Stimulated activated CD8-positive, alpha-beta memory T cell treated with anti-CD3 and anti-CD28 coated beads, Interleukin-12 subunit alpha, Interleukin-12 subunit beta, amount 100 ng/mL, for 1 hour (primary cell): ENCODE measurements at regions not wholly inside any gene's neighbourhood (a gene's known extent, or its start where the extent isn't known, plus 50 kb on each side); places are given as distances from the start of the nearest gene placed in this dataset.
"Not testable (repeated sequence)": the region's sequence is repeated elsewhere in the genome, so short reads cannot be mapped to it uniquely, and the experiment has no call there.

Experiments
- DNase-seq: peaks from one replicate; pipeline ENCODE4 v3.0.0-alpha.2; 2020; ENCODE audit warnings: low read depth

- DNase-seq = not testable (repeated sequence)
Measured at GRCh38 chr2:111366641-111367029, 245.9 kb downstream of the BCL2L11 start.

- DNase-seq = not testable (repeated sequence)
Measured at GRCh38 chr2:111367080-111367479, 246.4 kb downstream of the BCL2L11 start.

- DNase-seq = not testable (repeated sequence)
Measured at GRCh38 chr2:111367871-111368270, 247.2 kb downstream of the BCL2L11 start.

DNA sequence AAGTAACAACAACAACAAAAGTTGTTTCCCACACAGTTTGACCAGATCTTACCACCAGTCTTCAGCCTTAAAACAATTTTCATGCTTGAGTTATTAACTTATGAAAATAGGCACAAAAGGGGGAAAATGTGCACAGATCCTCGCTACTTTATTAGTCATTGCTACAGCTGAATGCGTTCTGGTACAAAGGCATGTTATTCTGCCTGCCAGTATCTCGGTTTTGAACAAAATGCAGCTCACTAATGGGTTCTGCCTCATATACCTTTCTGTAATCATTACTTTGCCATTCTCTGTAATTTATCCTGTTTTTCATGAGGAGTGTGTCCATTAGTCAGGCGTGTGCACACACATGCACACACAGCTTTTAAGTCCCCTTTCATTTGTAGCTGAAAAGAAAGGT, 247.6 kb downstream of the BCL2L11 start:
- DNase-seq = not testable (repeated sequence)

DNA sequence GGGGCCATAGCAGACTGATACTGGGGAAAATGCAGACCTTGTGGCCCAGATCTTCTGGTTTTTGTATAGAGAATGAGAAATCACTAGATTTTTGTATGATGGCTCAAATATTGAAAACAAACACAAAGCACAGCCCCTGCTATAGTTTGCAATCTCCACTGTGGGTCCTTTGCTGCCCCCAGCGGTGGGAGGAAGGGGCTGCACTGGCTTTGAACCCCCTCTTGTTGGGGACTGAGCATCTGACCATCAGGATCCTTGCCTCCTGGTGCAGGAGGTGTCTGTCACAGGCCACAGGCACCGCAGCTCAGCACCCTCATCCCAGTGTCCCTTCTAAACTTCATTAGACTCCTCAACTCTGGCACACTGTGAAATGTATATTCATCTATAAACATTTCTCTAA, 252.3 kb downstream of the BCL2L11 start:
- DNase-seq = not testable (repeated sequence)

DNA sequence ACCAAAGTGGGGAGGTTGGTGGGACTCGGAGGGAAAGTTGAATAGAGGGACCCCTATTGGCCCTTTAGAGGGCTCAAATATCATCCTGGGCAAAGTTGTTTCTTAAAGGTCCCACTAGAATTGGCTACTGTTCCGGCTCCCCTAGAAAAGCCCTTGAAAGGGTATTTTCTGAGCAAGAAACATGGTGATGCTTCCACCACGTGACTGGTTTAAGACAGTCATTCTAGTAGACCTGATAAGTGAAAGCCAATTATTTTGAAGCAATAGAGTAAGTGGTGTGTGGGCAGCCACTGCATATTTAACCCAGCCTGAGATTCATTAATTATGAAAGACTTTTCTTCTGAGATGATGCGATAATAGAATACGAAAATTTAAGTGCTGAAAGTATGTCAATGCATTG, 253.3 kb downstream of the BCL2L11 start:
- DNase-seq = not testable (repeated sequence)

DNA sequence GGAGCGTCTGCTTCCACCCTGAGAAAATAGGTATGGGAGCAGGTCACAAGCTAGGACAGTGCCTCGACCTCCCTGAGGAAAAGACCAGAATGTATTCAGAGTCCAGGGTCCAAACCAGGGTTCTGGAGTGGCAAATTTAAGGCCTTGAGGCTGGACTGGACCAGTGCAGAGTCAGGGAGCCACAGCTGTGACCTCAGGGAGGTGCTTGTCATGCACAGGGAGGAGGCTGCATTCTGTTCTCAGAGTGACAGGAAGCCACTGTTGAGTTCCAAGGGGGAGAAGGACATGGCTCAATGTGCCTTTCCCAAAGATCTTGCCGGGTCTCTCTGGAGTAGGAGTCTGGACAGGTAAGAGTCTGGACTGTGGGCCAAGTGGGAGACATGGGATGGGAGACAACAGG, 254.0 kb downstream of the BCL2L11 start:
- not testable (repeated sequence) for DNase-seq

DNA sequence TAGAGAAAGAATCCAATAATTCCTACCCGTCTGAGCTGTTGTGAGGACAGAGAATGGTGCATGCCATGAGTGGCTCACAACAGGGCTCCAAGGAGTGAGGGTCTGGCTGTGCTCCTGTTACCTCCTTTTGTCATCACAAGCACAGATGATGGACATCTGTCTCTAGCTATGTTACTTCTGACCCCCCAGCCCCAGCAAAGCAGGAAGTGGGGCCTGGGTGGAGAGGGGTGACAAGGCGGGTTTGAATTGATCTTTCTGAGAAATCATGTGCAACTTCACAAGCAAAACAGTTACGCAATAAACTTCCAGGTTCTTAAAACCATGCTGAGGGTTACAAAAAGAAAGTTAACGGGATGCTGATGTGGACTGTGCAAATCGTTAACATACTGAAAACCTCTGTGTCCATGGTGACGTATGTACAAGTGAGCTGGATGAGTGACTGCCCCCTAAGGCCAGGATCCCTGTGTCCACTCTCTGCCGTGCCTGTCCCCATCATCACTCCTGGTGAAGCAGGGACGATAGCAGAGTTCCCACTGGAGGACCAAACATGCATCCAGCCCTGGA, 254.7 kb downstream of the BCL2L11 start:
- DNase-seq = not testable (repeated sequence)

DNA sequence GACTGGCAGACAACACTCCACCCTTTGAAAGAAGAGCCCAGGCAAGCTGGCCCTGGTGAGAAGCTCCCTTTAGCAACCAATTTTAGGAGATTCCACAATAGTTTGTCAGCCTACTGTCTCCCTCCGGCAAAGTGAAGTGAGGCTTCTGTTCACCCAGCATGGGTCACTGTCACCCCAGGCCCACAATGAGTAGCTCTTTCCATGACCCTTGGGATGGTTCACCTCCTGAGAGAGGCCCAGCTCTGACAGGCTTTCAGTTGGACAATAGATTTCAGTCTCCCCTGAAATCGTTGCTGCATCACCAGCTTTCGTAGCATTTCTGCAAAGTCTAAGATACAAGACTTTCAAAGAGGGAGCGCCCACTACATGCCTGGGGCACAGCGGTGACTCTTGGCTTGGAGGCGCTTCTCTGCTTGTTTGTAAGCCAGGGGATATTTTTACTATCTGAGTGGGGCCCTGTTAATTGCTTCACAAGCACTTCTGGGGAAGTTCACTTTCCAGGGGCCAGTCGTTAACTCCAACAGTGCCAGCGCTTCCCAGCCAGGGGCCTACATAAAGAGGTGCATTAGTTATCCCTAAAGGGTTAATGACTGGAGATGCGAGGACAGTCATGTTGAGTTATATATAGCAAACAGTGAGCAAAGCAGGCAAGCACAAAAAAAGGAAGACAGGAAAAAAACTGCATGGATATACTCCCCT, 255.7 kb downstream of the BCL2L11 start:
- DNase-seq = not testable (repeated sequence)

GRCh38 chr2:111376971-111377352, 256.2 kb downstream of the BCL2L11 start:
- DNase-seq = not testable (repeated sequence)

GRCh38 chr2:111377386-111377959, 256.8 kb downstream of the BCL2L11 start:
- DNase-seq = not testable (repeated sequence)

DNA sequence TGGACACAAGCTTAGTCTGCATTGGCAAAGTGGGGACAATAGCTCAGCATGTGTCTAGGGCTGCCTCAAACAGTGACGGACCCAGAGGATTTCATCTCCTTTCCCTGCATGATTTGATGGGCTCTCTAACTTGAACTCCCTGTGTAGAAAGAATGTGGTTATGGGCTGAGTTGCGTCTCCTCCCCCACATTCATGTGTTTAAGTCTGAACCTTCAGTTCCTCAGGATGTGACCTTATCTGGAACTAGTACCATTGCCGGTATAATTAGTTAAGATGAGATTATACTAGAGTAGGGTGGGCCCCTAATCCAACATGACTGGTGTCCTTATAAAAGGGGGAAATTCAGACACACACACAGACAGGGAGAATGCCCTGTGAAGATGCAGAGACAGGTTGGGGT, 257.6 kb downstream of the BCL2L11 start:
- DNase-seq = not testable (repeated sequence)

GRCh38 chr2:111380733-111381439, 260.2 kb downstream of the BCL2L11 start:
- DNase-seq = not testable (repeated sequence)

- not testable (repeated sequence) for DNase-seq
Measured at GRCh38 chr2:111381530-111382306, 261.0 kb downstream of the BCL2L11 start.

DNA sequence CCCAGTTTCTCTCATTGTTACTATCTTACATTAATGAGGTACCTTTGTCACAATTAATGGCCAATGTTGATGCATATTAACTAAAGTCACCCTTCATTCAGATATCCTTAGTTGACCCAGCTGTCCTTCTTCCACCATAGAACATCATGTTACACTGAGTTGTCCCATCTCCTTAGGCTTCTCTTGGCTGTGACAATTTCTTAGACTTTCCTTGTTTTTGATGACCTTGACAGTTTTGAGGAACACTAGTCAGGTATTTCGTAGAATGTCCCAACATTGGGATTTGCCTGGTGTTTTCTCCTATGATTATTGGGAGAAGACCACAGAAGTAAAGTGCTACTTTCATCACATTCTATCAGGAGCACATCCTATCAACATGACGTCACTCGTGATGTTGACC, 261.8 kb downstream of the BCL2L11 start:
- not testable (repeated sequence) for DNase-seq

DNA sequence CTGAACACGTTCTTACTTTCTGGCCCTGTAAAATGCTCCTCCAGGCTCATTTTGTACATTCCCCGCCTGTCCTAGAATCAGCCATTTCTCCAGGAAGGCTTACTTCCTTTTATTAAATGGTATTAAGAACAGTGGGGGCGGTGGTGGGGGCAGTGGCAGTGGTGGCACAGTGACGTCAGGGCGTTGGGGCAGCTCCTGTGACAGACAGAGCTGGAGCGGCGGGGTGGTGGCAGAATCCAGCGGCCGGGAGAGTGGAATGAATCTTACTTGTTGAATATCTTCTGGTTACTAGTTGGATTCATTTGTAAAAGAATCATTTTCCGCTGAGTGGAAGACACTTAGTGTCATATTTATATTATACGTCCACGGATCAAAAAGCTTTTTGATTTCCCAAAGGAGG, 262.6 kb downstream of the BCL2L11 start:
- not testable (repeated sequence) for DNase-seq

DNA sequence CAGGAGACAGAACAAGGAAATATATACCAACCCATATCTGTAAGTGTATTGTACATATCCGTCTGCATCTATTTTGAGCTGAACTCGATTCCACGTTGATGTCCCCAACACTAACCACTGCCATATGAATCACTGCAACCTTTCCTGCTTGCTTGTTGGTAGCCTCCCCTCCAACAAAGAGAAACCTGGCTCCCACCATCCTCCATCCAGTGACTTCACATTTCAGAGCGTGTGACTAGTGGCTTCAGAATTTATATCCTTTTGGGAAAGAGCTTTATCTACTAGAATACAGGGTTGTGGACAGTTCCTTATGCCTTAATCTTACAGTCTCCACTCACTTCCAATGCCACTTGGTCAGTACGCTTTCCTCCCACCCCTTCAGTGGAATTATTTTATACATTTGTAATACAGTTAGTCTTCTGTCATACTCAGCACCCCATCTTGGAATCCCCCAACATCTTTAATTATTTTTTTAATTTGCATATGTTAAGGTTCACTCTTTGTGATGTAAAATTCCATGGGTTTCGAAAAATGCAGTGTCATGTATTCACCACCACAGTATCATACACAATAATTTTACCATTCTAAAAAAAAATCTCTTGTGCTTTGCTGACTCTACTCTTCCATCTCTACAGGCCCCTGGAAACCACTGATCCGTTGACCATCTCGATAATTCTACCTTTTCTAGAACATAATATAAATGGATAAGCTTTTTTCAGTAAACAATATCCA, 264.7 kb downstream of the BCL2L11 start:
- not testable (repeated sequence) for DNase-seq

GRCh38 chr2:111390605-111391004, 269.9 kb downstream of the BCL2L11 start:
- DNase-seq = not testable (repeated sequence)

DNA sequence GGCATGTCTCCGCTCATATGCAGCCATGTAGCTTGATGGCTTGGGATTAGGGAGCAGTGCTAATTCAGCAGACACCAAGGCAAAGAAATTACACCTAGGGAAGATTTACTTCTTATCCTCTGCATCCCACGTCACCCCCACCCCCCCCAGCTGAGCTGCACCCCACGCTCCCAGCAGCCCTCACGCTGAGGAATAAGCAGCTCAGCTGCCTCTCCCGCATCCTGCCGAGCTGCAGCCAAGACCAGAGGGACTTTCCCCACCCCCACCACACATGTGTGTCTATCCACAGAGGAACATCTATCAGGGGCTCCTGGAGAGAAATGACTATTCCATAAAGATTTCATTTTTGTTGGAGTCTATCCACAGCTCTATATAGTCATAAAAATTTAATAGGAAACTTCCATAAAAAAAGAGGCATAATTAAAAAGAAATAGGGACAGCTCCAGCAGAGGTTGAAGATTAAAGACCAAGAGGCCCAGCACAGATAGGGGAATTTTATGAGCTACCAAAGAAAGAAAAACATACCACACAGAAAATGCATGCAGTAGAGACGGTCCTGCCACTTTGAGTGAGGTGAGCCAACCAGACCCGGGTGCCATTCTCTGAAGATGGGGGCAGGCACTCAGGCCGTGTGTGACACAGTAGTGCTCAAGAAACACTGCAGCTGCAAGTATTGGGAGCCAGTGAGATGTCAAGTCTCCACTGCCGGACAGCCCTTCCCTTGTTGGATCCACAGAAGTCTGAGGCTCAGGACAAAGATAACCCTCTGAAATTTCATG, 274.8 kb downstream of the BCL2L11 start:
- DNase-seq = not testable (repeated sequence)

- not testable (repeated sequence) for DNase-seq
Measured at GRCh38 chr2:111400598-111401253, 280.0 kb downstream of the BCL2L11 start.
